Mammary epithelial cell (primary cell): ENCODE measurements at regions not wholly inside any gene's neighbourhood (a gene's known extent, or its start where the extent isn't known, plus 50 kb on each side); places are given as distances from the start of the nearest gene placed in this dataset.

Source experiments
- CTCF ChIP-seq, 2 donors: IDR thresholded peaks in 1 of 2; conservative IDR thresholded peaks in 1 of 2; 2 replicates each; pipeline ENCODE4 v1.5.1; 2011 to 2012; ENCODE audit warnings: inconsistent platforms in 2 of 2, low read length in 2 of 2, mild to moderate bottlenecking in 2 of 2, control low read depth in 1 of 2, low read depth in 1 of 2; ENCODE audit not compliant: insufficient read depth in 1 of 2; ENCODE audit errors: extremely low read depth in 1 of 2
- EZH2 ChIP-seq: IDR thresholded peaks from 2 replicates; pipeline ENCODE4 v1.6.1; 2012; ENCODE audit warnings: low read length, inconsistent platforms, borderline replicate concordance

GRCh38 chr4:20544645-20545044 lies 155.6 kb upstream of the PACRGL start:
- TF ChIP-seq CTCF (conservative IDR thresholded peaks at IDR 0.05 in 1 of 2, IDR thresholded peaks at IDR 0.05 in 1 of 2; ENCODE audit: extremely low read depth in 1 of 2, insufficient read depth in 1 of 2, low read depth in 1 of 2, low read length in 2 of 2), result peak; percentile 47 to 70
- no peak for TF ChIP-seq EZH2
